HEK293T (cell line): ENCODE measurements at regions not wholly inside any gene's neighbourhood (a gene's known extent, or its start where the extent isn't known, plus 50 kb on each side); places are given as distances from the start of the nearest gene placed in this dataset.

Source experiments
- CTBP1 ChIP-seq: fragments of 450-650 bp; IDR thresholded peaks from 2 replicates; pipeline ENCODE4 v1.6.1; 2016; ENCODE audit warnings: borderline replicate concordance
- ELF4 ChIP-seq: fragments of 450-650 bp; IDR thresholded peaks from 2 replicates; pipeline ENCODE4 v1.6.1; 2017; ENCODE audit warnings: antibody characterized with exemption
- FOXA1 ChIP-seq: fragments of 450-650 bp; IDR thresholded peaks from 2 replicates; pipeline ENCODE4 v1.6.1; 2016; ENCODE audit warnings: mild to moderate bottlenecking
- FOXK2 ChIP-seq: fragments of 450-650 bp; IDR thresholded peaks from 2 replicates; pipeline ENCODE4 v1.6.1; 2016; ENCODE audit warnings: mild to moderate bottlenecking
- FOXM1 ChIP-seq: fragments of 450-650 bp; IDR thresholded peaks from 2 replicates; pipeline ENCODE4 v1.6.1; 2017; ENCODE audit warnings: mild to moderate bottlenecking, borderline replicate concordance
- L3MBTL2 ChIP-seq: fragments of 450-650 bp; conservative IDR thresholded peaks from 2 replicates; pipeline ENCODE4 v1.6.1; 2016; ENCODE audit warnings: mild to moderate bottlenecking
- LEF1 ChIP-seq: fragments of 450-650 bp; IDR thresholded peaks from 2 replicates; pipeline ENCODE4 v1.6.1; 2017; ENCODE audit warnings: mild to moderate bottlenecking, borderline replicate concordance
- NFRKB ChIP-seq: fragments of 450-650 bp; IDR thresholded peaks from 2 replicates; pipeline ENCODE4 v1.6.1; 2016; ENCODE audit warnings: mild to moderate bottlenecking, moderate library complexity
- SP1 ChIP-seq: fragments of 450-650 bp; IDR thresholded peaks from 2 replicates; pipeline ENCODE4 v1.6.1; 2017
- SUZ12 ChIP-seq: fragments of 450-650 bp; IDR thresholded peaks from 2 replicates; pipeline ENCODE4 v1.6.1; 2016; ENCODE audit warnings: mild to moderate bottlenecking
- TARDBP ChIP-seq: fragments of 450-650 bp; IDR thresholded peaks from 2 replicates; pipeline ENCODE4 v1.6.1; 2016
- TF ChIP-seq, protein P1 (sequence below): fragments of 450-650 bp; IDR thresholded peaks from 2 replicates; pipeline ENCODE4 v1.6.1; 2016

DNA sequence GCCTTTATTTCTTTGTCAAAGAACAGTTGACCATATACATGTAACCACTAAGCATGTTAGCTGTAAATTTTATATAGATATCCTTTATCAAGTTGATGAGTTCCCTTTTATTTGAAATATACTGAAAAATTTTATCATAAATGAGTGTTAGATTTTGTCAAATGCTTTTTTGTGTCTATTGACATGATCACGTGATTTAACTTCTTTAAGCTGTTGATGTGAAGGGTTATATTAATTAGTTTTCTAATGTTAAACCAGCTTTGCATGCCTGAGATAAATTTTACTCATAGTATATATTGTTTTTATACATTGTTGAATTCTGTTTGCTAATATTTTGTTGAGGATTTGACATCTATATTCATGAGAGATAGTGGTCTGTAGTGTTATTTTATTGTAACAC, 241.9 kb upstream of the CDH20 start:
- TF ChIP-seq SUZ12: no peak
- no peak for TF ChIP-seq SP1
- no peak for TF ChIP-seq CTBP1
- TF ChIP-seq FOXK2: no peak
- no peak for TF ChIP-seq ELF4
- TF ChIP-seq, protein P1, sequence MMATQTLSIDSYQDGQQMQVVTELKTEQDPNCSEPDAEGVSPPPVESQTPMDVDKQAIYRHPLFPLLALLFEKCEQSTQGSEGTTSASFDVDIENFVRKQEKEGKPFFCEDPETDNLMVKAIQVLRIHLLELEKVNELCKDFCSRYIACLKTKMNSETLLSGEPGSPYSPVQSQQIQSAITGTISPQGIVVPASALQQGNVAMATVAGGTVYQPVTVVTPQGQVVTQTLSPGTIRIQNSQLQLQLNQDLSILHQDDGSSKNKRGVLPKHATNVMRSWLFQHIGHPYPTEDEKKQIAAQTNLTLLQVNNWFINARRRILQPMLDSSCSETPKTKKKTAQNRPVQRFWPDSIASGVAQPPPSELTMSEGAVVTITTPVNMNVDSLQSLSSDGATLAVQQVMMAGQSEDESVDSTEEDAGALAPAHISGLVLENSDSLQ: no peak
- no peak for TF ChIP-seq L3MBTL2
- TF ChIP-seq NFRKB: no peak
- no peak for TF ChIP-seq FOXM1
- no peak for TF ChIP-seq TARDBP
- no peak for TF ChIP-seq LEF1
- TF ChIP-seq FOXA1: no peak
